C4-2B (cell line): ENCODE measurements at regions not wholly inside any gene's neighbourhood (a gene's known extent, or its start where the extent isn't known, plus 50 kb on each side); places are given as distances from the start of the nearest gene placed in this dataset.

Experiments
- H3K27ac ChIP-seq: fragments of 450-650 bp; 2 replicates; pipeline ENCODE4 v1.5.1; 2017
- CTCF ChIP-seq: fragments of 450-650 bp; conservative IDR thresholded peaks from 2 replicates; pipeline ENCODE4 v1.5.1; 2017; ENCODE audit warnings: mild to moderate bottlenecking
- ZFX ChIP-seq: fragments of 450-650 bp; IDR thresholded peaks from 2 replicates; pipeline ENCODE4 v1.6.1; 2017

GRCh38 chr11:80860632-80861031 is 1419.8 kb upstream of the TENM4 start:
- TF ChIP-seq CTCF, result no peak
- no peak for TF ChIP-seq ZFX
- H3K27ac ChIP-seq, result no peak overlapping the region

- no peak overlapping the region for H3K27ac ChIP-seq
- no peak for TF ChIP-seq CTCF
These were observed 1415.2 kb upstream of the TENM4 start for GRCh38 chr11:80856066-80856465.

- TF ChIP-seq ZFX, result no peak
- no peak for TF ChIP-seq CTCF
- no peak overlapping the region for H3K27ac ChIP-seq
These were observed 1414.6 kb upstream of the TENM4 start for GRCh38 chr11:80855426-80855825.

GRCh38 chr11:80849253-80849652 is 1408.4 kb upstream of the TENM4 start:
- TF ChIP-seq ZFX (no peak), CTCF (no peak)
- no peak overlapping the region for H3K27ac ChIP-seq

- no peak for TF ChIP-seq ZFX
- TF ChIP-seq CTCF, result no peak
- H3K27ac ChIP-seq, result no peak overlapping the region
These were observed 1406.1 kb upstream of the TENM4 start for GRCh38 chr11:80846979-80847378.

- no peak overlapping the region for H3K27ac ChIP-seq
- TF ChIP-seq ZFX, result no peak
- TF ChIP-seq CTCF, result no peak
These were observed 1405.6 kb upstream of the TENM4 start for GRCh38 chr11:80846442-80846841.

- TF ChIP-seq ZFX (no peak), CTCF (no peak)
- H3K27ac ChIP-seq, result no peak overlapping the region
These were observed 1403.4 kb upstream of the TENM4 start for GRCh38 chr11:80844110-80844819.
